A549 (cell line): ENCODE measurements at regions not wholly inside any gene's neighbourhood (a gene's known extent, or its start where the extent isn't known, plus 50 kb on each side); places are given as distances from the start of the nearest gene placed in this dataset.
A peak's percentile ranks its signal among the peaks of the same experiment; 100 is the strongest.

Experiments
- ATAC-seq, 2 experiments: fragments of 200-7000 bp in 1 of 2; fragments of >200 bp in 1 of 2; cut with Nextera tagmentation in 1 of 2; cut with Tn5 transposase in 1 of 2; 3 replicates each; pipeline versions ENCODE4 v1.8.0 to v1.9.1; 2018 to 2020; ENCODE audit warnings: mild to moderate bottlenecking in 1 of 2, moderate library complexity in 1 of 2
- CTCF ChIA-PET: fragments of 300-600 bp; sonication (Branson Sonifier 250); formaldehyde crosslinking; extraction: SDS; loops from one replicate; lab custom pipeline; 2021; ENCODE audit warnings: antibody characterized with exemption, inconsistent platforms; lab: Yijun Ruan, JAX
- POLR2A ChIA-PET: fragments of 350-600 bp; formaldehyde crosslinking; extraction: SDS; loops from one replicate; lab custom pipeline; 2021; ENCODE audit warnings: antibody characterized with exemption, inconsistent platforms; lab: Yijun Ruan, JAX
- DNase-seq, 2 experiments: peaks; one replicate each; pipeline versions ENCODE4 v3.0.0 to v3.0.0-alpha.2; 2011 to 2016; ENCODE audit warnings: low read depth in 1 of 2, low spot score in 1 of 2
- FAIRE-seq: peaks from 2 replicates; lab custom pipeline; 2011; peaks lifted over from hg19 to GRCh38; lab: Jason Lieb, UNC
- H3K27ac ChIP-seq, 2 experiments: fragments of >200 bp; sonication (Bioruptor Twin); formaldehyde crosslinking; 3 replicates each; pipeline ENCODE4 v1.5.1; 2016 to 2017
- H3K4me1 ChIP-seq: fragments of >200 bp; sonication (Bioruptor Twin); formaldehyde crosslinking; 3 replicates; pipeline ENCODE4 v1.6.1; 2016
- H3K4me2 ChIP-seq: fragments of >200 bp; sonication (Bioruptor Twin); formaldehyde crosslinking; 3 replicates; pipeline ENCODE4 v1.6.1; 2016
- H3K4me3 ChIP-seq: fragments of >200 bp; sonication (Bioruptor Twin); formaldehyde crosslinking; 3 replicates; pipeline ENCODE4 v1.5.1; 2016
- H3K9me3 ChIP-seq: fragments of >200 bp; sonication (Bioruptor Twin); formaldehyde crosslinking; 3 replicates; pipeline ENCODE4 v1.6.1; 2016
- CBX2 ChIP-seq: fragments of 200-600 bp; sonication (generic); IDR thresholded peaks from 2 replicates; pipeline ENCODE4 v1.6.1; 2016; ENCODE audit warnings: low read depth, mild to moderate bottlenecking, borderline replicate concordance
- CHD2 ChIP-seq: fragments of 150-350 bp; IDR thresholded peaks from 2 replicates; pipeline ENCODE4 v1.6.1; 2014; ENCODE audit warnings: low read length; ENCODE audit not compliant: partially characterized antibody
- CTCF ChIP-seq: fragments of >200 bp; sonication (Bioruptor Twin); formaldehyde crosslinking; IDR thresholded peaks from 3 replicates; pipeline ENCODE4 v1.5.1; 2016
- E2F6 ChIP-seq: IDR thresholded peaks from 2 replicates; pipeline ENCODE4 v1.6.1; 2012; ENCODE audit warnings: low read depth, borderline replicate concordance
- EHMT2 ChIP-seq: fragments of 200-600 bp; sonication (generic); IDR thresholded peaks from 2 replicates; pipeline ENCODE4 v1.6.1; 2016; ENCODE audit warnings: antibody characterized with exemption, low read depth, mild to moderate bottlenecking, moderate library complexity
- ELK1 ChIP-seq: fragments of 150-350 bp; IDR thresholded peaks from 2 replicates; pipeline ENCODE4 v1.6.1; 2014; ENCODE audit warnings: low read depth, mild to moderate bottlenecking, low read length
- ESRRA ChIP-seq: fragments of 150-350 bp; IDR thresholded peaks from 2 replicates; pipeline ENCODE4 v1.6.1; 2014; ENCODE audit warnings: mild to moderate bottlenecking, low read length, borderline replicate concordance
- FOXS1 ChIP-seq: fragments of 250-450 bp; sonication (Bioruptor Pico); IDR thresholded peaks from 2 replicates; pipeline ENCODE4 v1.5.0; 2020; ENCODE audit warnings: mild to moderate bottlenecking, moderate library complexity
- HES2 ChIP-seq: fragments of >200 bp; sonication (Bioruptor Twin); formaldehyde crosslinking; IDR thresholded peaks from 2 replicates; pipeline ENCODE4 v1.6.1; 2016
- HEYL ChIP-seq: fragments of 250-450 bp; sonication (Bioruptor Pico); IDR thresholded peaks from 2 replicates; pipeline ENCODE4 v1.8.0; 2021; ENCODE audit warnings: mild to moderate bottlenecking, moderate library complexity
- MAX ChIP-seq: IDR thresholded peaks from 2 replicates; pipeline ENCODE4 v1.6.1; 2012
- POLR2A ChIP-seq: IDR thresholded peaks from 2 replicates; pipeline ENCODE4 v1.6.1; 2012; ENCODE audit warnings: mild to moderate bottlenecking, low read length
- RAD21 ChIP-seq, 2 experiments: fragments of >200 bp in 1 of 2; sonication (Bioruptor Twin) in 1 of 2; formaldehyde crosslinking in 1 of 2; IDR thresholded peaks in 1 of 2; conservative IDR thresholded peaks in 1 of 2; 2 replicates in 1 of 2; 3 replicates in 1 of 2; pipeline ENCODE4 v1.6.1; 2012 to 2018; ENCODE audit warnings: inconsistent platforms in 1 of 2
- RARB ChIP-seq: fragments of 250-450 bp; sonication (Bioruptor Pico); IDR thresholded peaks from 2 replicates; pipeline ENCODE4 v1.8.0; 2021; ENCODE audit warnings: mild to moderate bottlenecking, moderate library complexity
- REST ChIP-seq: fragments of 200-600 bp; sonication (generic); IDR thresholded peaks from 2 replicates; pipeline ENCODE4 v1.6.1; 2016; ENCODE audit warnings: antibody characterized with exemption, mild to moderate bottlenecking, moderate library complexity
- SMC3 ChIP-seq: fragments of >200 bp; sonication (Bioruptor Twin); formaldehyde crosslinking; IDR thresholded peaks from 3 replicates; pipeline ENCODE4 v1.6.1; 2018; ENCODE audit warnings: inconsistent platforms
- TP53 ChIP-seq: fragments of 250-450 bp; sonication (Bioruptor Pico); IDR thresholded peaks from 2 replicates; pipeline ENCODE4 v1.5.0; 2021; ENCODE audit warnings: mild to moderate bottlenecking, moderate library complexity
- ZFP36 ChIP-seq: fragments of 450-650 bp; IDR thresholded peaks from 2 replicates; pipeline ENCODE4 v1.6.1; 2014; ENCODE audit warnings: borderline replicate concordance; ENCODE audit not compliant: partially characterized antibody
- WGBS: methylation state at CpG from one replicate; pipeline ENCODE4 v1.1.6; 2017; ENCODE audit errors: missing lambda C conversion rate; 5-methylcytosine and 5-hydroxymethylcytosine counted together

GRCh38 chr18:11512096-11513025 is 97.0 kb upstream of the SLC35G4 start:
- Histone ChIP-seq H3K4me1 (peaks cover 5% of the 10 kb centered on the region; the same call in 1 of the 3 replicates), H3K4me3 (no peak overlapping the region), H3K9me3 (no peaks in the 10 kb centered on the region), H3K4me2 (no peak overlapping the region), H3K27ac (no peak overlapping the region)
- WGBS = 37% methylated on average over 8 of the region's 8 CpGs
- peak; percentile 11 to 49 for DNase-seq
- peak; percentile 69 to 80; a peak in 4 of 6 replicates for ATAC-seq
- ChIA-PET CTCF (interaction anchor here (0.6 to 12.6 kb wide), 25 partner anchors 9 to 669 kb away, joined by 3 to 102 read pairs (median 4); no protein-coding TSS in a partner anchor), POLR2A (interaction anchor here (0.7 kb wide), 1 partner anchor 125 kb away, joined by 5 read pairs; no protein-coding TSS in a partner anchor)
- no peak for FAIRE-seq
- peak; percentile 60 for TF ChIP-seq CTCF
- no peak for TF ChIP-seq MAX
- TF ChIP-seq SMC3 = peak; percentile 70
- TF ChIP-seq TP53 = no peak
- peak; percentile 78 to 81 for TF ChIP-seq RAD21 (conservative IDR thresholded peaks at IDR 0.05 in 1 of 2, IDR thresholded peaks at IDR 0.05 in 1 of 2)
- no peak for TF ChIP-seq FOXS1 (CRISPR knock-in tag)
- TF ChIP-seq, all 56 proteins: peak for 3

GRCh38 chr18:11511434-11512095 is 97.8 kb upstream of the SLC35G4 start:
- TF ChIP-seq CHD2 (no peak), RARB (no peak), CBX2 (no peak), ESRRA (no peak), ZFP36 (no peak), ELK1 (no peak), POLR2A (no peak), REST (no peak), E2F6 (no peak), TP53 (no peak), EHMT2 (no peak), HES2 (no peak), FOXS1 (CRISPR knock-in tag) (no peak), HEYL (CRISPR knock-in tag) (no peak)
- no peak overlapping the region for H3K4me3 ChIP-seq
- H3K9me3 ChIP-seq = no peaks in the 10 kb centered on the region
- ChIA-PET CTCF (interaction anchor here (1.5 to 12.6 kb wide), 5 partner anchors 187 to 660 kb away, joined by 4 to 102 read pairs (median 14); no protein-coding TSS in a partner anchor), POLR2A (no interaction called here)
- no peak overlapping the region for H3K4me2 ChIP-seq
- ATAC-seq = no peak
- peaks cover 5% of the 10 kb centered on the region; the same call in 1 of the 3 replicates for H3K4me1 ChIP-seq
- DNase-seq = no peak
- FAIRE-seq = no peak
- 89% methylated on average over 6 of the region's 6 CpGs for WGBS
- H3K27ac ChIP-seq = no peak overlapping the region
